ENCODE measurements at regions not wholly inside any gene's neighbourhood (a gene's known extent, or its start where the extent isn't known, plus 50 kb on each side); places are given as distances from the start of the nearest gene placed in this dataset.

DNA sequence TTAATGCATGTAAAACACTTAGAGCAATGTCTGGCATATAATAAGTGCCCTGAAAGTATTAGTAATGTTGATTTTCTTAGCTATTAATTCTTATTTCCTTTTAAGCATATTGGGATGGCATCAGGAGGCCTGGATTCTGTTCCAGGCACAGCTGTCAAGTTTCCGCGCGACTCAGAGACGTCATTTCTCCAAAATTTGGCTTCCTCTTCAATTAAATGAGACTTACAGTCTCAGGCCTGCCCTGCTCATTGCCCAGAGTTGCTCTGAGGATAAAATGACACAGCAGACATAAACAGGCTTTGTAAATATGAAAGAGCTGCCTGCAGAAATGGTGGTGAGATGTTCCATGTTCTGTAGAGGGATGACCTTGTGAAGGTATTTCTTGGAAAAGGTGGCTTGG lies 159.8 kb upstream of the GLRA1 start:
- DNase-seq, result no peak
- H3K9me3 ChIP-seq, result no peaks in the 10 kb centered on the region
- TF ChIP-seq, protein P1, sequence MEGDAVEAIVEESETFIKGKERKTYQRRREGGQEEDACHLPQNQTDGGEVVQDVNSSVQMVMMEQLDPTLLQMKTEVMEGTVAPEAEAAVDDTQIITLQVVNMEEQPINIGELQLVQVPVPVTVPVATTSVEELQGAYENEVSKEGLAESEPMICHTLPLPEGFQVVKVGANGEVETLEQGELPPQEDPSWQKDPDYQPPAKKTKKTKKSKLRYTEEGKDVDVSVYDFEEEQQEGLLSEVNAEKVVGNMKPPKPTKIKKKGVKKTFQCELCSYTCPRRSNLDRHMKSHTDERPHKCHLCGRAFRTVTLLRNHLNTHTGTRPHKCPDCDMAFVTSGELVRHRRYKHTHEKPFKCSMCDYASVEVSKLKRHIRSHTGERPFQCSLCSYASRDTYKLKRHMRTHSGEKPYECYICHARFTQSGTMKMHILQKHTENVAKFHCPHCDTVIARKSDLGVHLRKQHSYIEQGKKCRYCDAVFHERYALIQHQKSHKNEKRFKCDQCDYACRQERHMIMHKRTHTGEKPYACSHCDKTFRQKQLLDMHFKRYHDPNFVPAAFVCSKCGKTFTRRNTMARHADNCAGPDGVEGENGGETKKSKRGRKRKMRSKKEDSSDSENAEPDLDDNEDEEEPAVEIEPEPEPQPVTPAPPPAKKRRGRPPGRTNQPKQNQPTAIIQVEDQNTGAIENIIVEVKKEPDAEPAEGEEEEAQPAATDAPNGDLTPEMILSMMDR (IDR thresholded peaks at IDR 0.05), result no peak
- intact Hi-C loops (cut with DNase I; ENCODE audit: low total_unique reads), result no loop called here
- H3K4me1 ChIP-seq, result no peaks in the 10 kb centered on the region
- no peak overlapping the region for H3K27ac ChIP-seq
- no peaks in the 10 kb centered on the region for H3K36me3 ChIP-seq
- no peaks in the 10 kb centered on the region for H3K27me3 ChIP-seq
- no peak overlapping the region for H3K4me3 ChIP-seq

DNA sequence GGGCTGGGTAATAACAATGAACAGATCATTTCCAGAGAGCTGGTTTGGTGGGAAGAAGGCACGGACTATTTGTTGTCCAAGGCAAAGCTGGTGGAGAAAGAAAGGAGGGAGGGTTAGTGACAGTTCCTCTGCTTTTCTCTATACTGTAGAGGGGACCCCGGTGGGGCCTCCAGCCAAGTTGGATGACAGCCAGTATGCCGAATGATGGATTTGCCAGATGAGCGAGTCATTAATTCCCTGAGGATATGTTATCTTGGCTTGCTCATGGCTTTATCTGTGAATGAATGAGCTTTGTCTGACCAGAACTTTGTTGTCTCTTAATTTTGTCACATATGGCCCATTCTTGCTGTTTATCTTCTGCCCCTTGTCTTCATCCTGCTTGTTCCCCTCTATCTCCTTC lies 158.6 kb upstream of the GLRA1 start:
- no peak for DNase-seq
- H3K4me1 ChIP-seq, result no peaks in the 10 kb centered on the region
- H3K9me3 ChIP-seq, result no peaks in the 10 kb centered on the region
- intact Hi-C loops (cut with DNase I; ENCODE audit: low total_unique reads), result no loop called here
- H3K27me3 ChIP-seq, result no peaks in the 10 kb centered on the region
- TF ChIP-seq, protein P1 (IDR thresholded peaks at IDR 0.05), result no peak
- H3K4me3 ChIP-seq, result no peak overlapping the region
- H3K27ac ChIP-seq, result no peak overlapping the region
- H3K36me3 ChIP-seq, result no peaks in the 10 kb centered on the region

DNA sequence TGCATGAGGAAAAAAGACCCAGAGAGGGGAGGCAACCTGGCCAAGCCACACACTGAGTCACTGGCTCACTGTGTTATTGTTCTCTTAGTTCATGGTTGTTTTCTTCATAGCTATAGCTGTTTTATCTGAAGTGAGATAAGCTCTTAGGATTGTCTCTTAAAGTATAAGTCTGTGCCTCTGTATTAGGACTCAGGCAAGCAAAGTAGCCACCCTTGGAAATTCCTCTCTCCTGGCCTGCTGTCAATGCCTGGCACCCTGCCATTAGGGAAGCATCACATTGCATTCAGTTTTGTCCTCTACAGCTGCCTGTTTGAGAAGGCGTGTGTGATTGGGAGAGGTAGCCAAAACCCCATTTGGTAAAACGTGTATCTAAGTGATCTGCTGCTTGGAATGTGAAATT lies 147.4 kb upstream of the GLRA1 start:
- H3K27me3 ChIP-seq, result no peaks in the 10 kb centered on the region
- H3K4me3 ChIP-seq, result no peak overlapping the region
- H3K36me3 ChIP-seq, result no peaks in the 10 kb centered on the region
- intact Hi-C loops (cut with DNase I; ENCODE audit: low total_unique reads), result no loop called here
- TF ChIP-seq, protein P1 (IDR thresholded peaks at IDR 0.05), result no peak
- DNase-seq, result no peak
- no peaks in the 10 kb centered on the region for H3K9me3 ChIP-seq
- H3K4me1 ChIP-seq, result no peaks in the 10 kb centered on the region
- no peak overlapping the region for H3K27ac ChIP-seq

GRCh38 chr5:152070591-152070990 lies 145.9 kb upstream of the GLRA1 start:
- no peaks in the 10 kb centered on the region for H3K36me3 ChIP-seq
- no peak overlapping the region for H3K4me3 ChIP-seq
- no peak overlapping the region for H3K27ac ChIP-seq
- no peak for DNase-seq
- intact Hi-C loops (cut with DNase I; ENCODE audit: low total_unique reads), result no loop called here
- H3K27me3 ChIP-seq, result no peaks in the 10 kb centered on the region
- TF ChIP-seq, protein P1 (IDR thresholded peaks at IDR 0.05), result no peak
- H3K4me1 ChIP-seq, result no peaks in the 10 kb centered on the region
- H3K9me3 ChIP-seq, result no peaks in the 10 kb centered on the region

GRCh38 chr5:152066784-152067183 lies 142.1 kb upstream of the GLRA1 start:
- no peaks in the 10 kb centered on the region for H3K36me3 ChIP-seq
- no peaks in the 10 kb centered on the region for H3K9me3 ChIP-seq
- no peaks in the 10 kb centered on the region for H3K4me1 ChIP-seq
- intact Hi-C loops (cut with DNase I; ENCODE audit: low total_unique reads), result no loop called here
- TF ChIP-seq, protein P1 (IDR thresholded peaks at IDR 0.05), result no peak
- no peak for DNase-seq
- H3K4me3 ChIP-seq, result no peak overlapping the region
- H3K27ac ChIP-seq, result no peak overlapping the region
- no peaks in the 10 kb centered on the region for H3K27me3 ChIP-seq

- Histone ChIP-seq H3K36me3 (no peaks in the 10 kb centered on the region), H3K27me3 (no peaks in the 10 kb centered on the region), H3K27ac (no peak overlapping the region), H3K4me1 (no peaks in the 10 kb centered on the region), H3K4me3 (no peak overlapping the region), H3K9me3 (no peaks in the 10 kb centered on the region)
- no peak for DNase-seq
- TF ChIP-seq, protein P1 (IDR thresholded peaks at IDR 0.05), result no peak
- intact Hi-C loops (cut with DNase I; ENCODE audit: low total_unique reads), result no loop called here
Measured at GRCh38 chr5:152063004-152063403, 138.4 kb upstream of the GLRA1 start.

All from tibial artery (tissue), 4 donors.